ENCODE measurements at regions not wholly inside any gene's neighbourhood (a gene's known extent, or its start where the extent isn't known, plus 50 kb on each side); places are given as distances from the start of the nearest gene placed in this dataset.

- DNase-seq, result no peak
- H3K9ac ChIP-seq (ENCODE audit: low read depth in 2 of 2, low read length in 2 of 2), result no peak overlapping the region
- no peak overlapping the region for H3K27ac ChIP-seq
- H3K4me1 ChIP-seq, result no peaks in the 10 kb centered on the region
- H3K36me3 ChIP-seq, result no peaks in the 10 kb centered on the region
- intact Hi-C loops (cut with DNase I), result no loop called here
- no peaks in the 10 kb centered on the region for H3K9me3 ChIP-seq
- no peak overlapping the region for H3K4me3 ChIP-seq
- TF ChIP-seq CTCF (IDR thresholded peaks at IDR 0.05), result no peak
- no peaks in the 10 kb centered on the region for H3K27me3 ChIP-seq
Observed at GRCh38 chr13:47869776-47870175, 131.3 kb downstream of the SUCLA2 start.

DNA sequence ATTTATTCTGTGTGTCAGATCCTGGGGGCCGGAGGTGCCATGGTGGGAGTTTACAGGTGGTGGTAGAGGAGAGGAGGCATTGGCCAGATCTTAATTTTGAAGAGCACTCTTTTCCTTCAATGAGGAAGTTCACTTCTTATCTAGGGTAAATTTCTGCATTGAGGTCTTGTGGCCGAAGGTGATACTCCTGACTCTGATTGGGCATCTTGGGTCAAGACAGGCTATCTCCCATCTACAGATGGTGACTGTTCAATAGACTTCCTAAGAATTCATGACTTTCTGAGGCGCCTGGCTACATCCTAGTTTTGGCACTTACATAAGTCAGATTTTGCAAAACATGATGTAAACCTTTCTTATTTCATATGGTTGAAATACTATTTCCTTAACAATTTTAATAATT lies 135.2 kb downstream of the SUCLA2 start:
- no peak for DNase-seq
- no peak overlapping the region for H3K27ac ChIP-seq
- no peak for TF ChIP-seq CTCF (IDR thresholded peaks at IDR 0.05)
- H3K27me3 ChIP-seq, result no peaks in the 10 kb centered on the region
- intact Hi-C loops (cut with DNase I), result no loop called here
- no peaks in the 10 kb centered on the region for H3K36me3 ChIP-seq
- H3K4me3 ChIP-seq, result no peak overlapping the region
- H3K9ac ChIP-seq (ENCODE audit: low read depth in 2 of 2, low read length in 2 of 2), result no peak overlapping the region
- no peaks in the 10 kb centered on the region for H3K9me3 ChIP-seq
- no peaks in the 10 kb centered on the region for H3K4me1 ChIP-seq

DNA sequence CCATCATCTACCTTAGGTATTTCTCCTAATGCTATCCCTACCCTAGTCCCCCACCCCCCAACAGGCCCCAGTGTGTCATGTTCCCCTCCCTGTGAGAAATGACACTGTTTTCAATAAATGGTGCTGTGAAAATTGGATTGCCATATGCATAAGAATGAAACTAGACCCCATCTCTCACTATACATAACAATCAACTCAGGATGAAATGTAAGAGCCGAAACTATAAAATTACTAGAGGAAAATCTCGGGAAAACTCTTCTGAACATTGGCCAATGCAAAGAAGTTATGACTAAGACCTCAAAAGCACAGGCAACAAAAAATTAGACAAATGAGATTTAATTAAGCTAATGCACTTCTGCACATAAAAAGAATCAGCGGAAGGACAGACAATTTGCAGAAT lies 138.2 kb downstream of the SUCLA2 start:
- H3K9ac ChIP-seq (ENCODE audit: low read depth in 2 of 2, low read length in 2 of 2), result no peak overlapping the region
- no peak overlapping the region for H3K4me3 ChIP-seq
- no peaks in the 10 kb centered on the region for H3K36me3 ChIP-seq
- TF ChIP-seq CTCF (IDR thresholded peaks at IDR 0.05), result no peak
- no peaks in the 10 kb centered on the region for H3K4me1 ChIP-seq
- no peaks in the 10 kb centered on the region for H3K27me3 ChIP-seq
- H3K27ac ChIP-seq, result no peak overlapping the region
- no peak for DNase-seq
- intact Hi-C loops (cut with DNase I), result no loop called here
- no peaks in the 10 kb centered on the region for H3K9me3 ChIP-seq

- intact Hi-C loops (cut with DNase I), result no loop called here
- Histone ChIP-seq H3K9ac (ENCODE audit: low read depth in 2 of 2, low read length in 2 of 2) (no peak overlapping the region), H3K27ac (no peak overlapping the region), H3K27me3 (no peaks in the 10 kb centered on the region), H3K4me3 (no peak overlapping the region), H3K9me3 (no peaks in the 10 kb centered on the region), H3K36me3 (no peaks in the 10 kb centered on the region), H3K4me1 (no peaks in the 10 kb centered on the region)
- no peak for TF ChIP-seq CTCF (IDR thresholded peaks at IDR 0.05)
- DNase-seq, result no peak
Observed at GRCh38 chr13:47859165-47859564, 141.9 kb downstream of the SUCLA2 start.

GRCh38 chr13:47858042-47859025 lies 142.7 kb downstream of the SUCLA2 start:
- no peak for DNase-seq
- Histone ChIP-seq H3K27ac (no peak overlapping the region), H3K4me1 (no peaks in the 10 kb centered on the region), H3K36me3 (no peaks in the 10 kb centered on the region), H3K4me3 (no peak overlapping the region), H3K27me3 (no peaks in the 10 kb centered on the region), H3K9ac (ENCODE audit: low read depth in 2 of 2, low read length in 2 of 2) (no peak overlapping the region), H3K9me3 (no peaks in the 10 kb centered on the region)
- TF ChIP-seq CTCF (IDR thresholded peaks at IDR 0.05), result no peak
- intact Hi-C loops (cut with DNase I), result no loop called here

All from colonic mucosa (tissue), 4 donors.